Lower leg skin (tissue), 4 donors: ENCODE measurements at regions not wholly inside any gene's neighbourhood (a gene's known extent, or its start where the extent isn't known, plus 50 kb on each side); places are given as distances from the start of the nearest gene placed in this dataset.

ENCODE experiments used
- DNase-seq, 2 donors: peaks; one replicate each; pipeline ENCODE4 v3.0.0-alpha.2; 2019; ENCODE audit warnings: low spot score in 2 of 2
- H3K4me3 ChIP-seq: fragments of 200-600 bp; sonication (generic); 2 replicates; pipeline ENCODE4 v1.5.1; 2017; ENCODE audit warnings: mild to moderate bottlenecking, low read depth; ENCODE audit not compliant: poor library complexity, severe bottlenecking
- CTCF ChIP-seq, 3 donors: fragments of 450-650 bp; IDR thresholded peaks; one replicate each; pipeline ENCODE4 v1.5.1; 2016; ENCODE audit warnings: antibody characterized with exemption in 3 of 3, mild to moderate bottlenecking in 3 of 3, moderate library complexity in 2 of 3
- POLR2A ChIP-seq, 2 donors: fragments of 450-650 bp; IDR thresholded peaks; one replicate each; pipeline ENCODE4 v1.6.1; 2016 to 2017; ENCODE audit warnings: antibody characterized with exemption in 2 of 2, mild to moderate bottlenecking in 1 of 2, moderate library complexity in 1 of 2
- WGBS, 2 donors: methylation state at CpG; one replicate each; pipeline ENCODE4 v1.1.5; 2018; 5-methylcytosine and 5-hydroxymethylcytosine counted together
- intact Hi-C: fragments of 100-400 bp; cut with DNase I; formaldehyde crosslinking; loops from one replicate; pipeline ENCODE4 v1.15.0; 2023; ENCODE audit warnings: low total_unique reads

GRCh38 chr7:53087274-53087673 lies 51.8 kb downstream of the POM121L12 start:
- no peak overlapping the region for H3K4me3 ChIP-seq
- intact Hi-C loops, result no loop called here
- 87 to 90% methylated on average over 14 to 17 of the region's 17 CpGs for WGBS, 2 donors
- TF ChIP-seq POLR2A (IDR thresholded peaks at IDR 0.05) (no peak), CTCF (IDR thresholded peaks at IDR 0.05) (no peak)
- DNase-seq, result no peak

GRCh38 chr7:53094191-53094590 lies 58.8 kb downstream of the POM121L12 start:
- 78 to 83% methylated on average over 3 of the region's 3 CpGs for WGBS, 2 donors
- H3K4me3 ChIP-seq, result no peak overlapping the region
- intact Hi-C loops, result no loop called here
- no peak for TF ChIP-seq CTCF (IDR thresholded peaks at IDR 0.05)
- TF ChIP-seq POLR2A (IDR thresholded peaks at IDR 0.05), result no peak
- DNase-seq, result no peak

- TF ChIP-seq POLR2A (IDR thresholded peaks at IDR 0.05), result no peak
- TF ChIP-seq CTCF (IDR thresholded peaks at IDR 0.05), result no peak
- 76 to 77% methylated on average over 2 of the region's 2 CpGs for WGBS, 2 donors
- no peak overlapping the region for H3K4me3 ChIP-seq
- DNase-seq, result no peak
- intact Hi-C loops, result no loop called here
Observed at GRCh38 chr7:53094827-53095226, 59.4 kb downstream of the POM121L12 start.

- no peak overlapping the region for H3K4me3 ChIP-seq
- intact Hi-C loops, result no loop called here
- TF ChIP-seq CTCF (IDR thresholded peaks at IDR 0.05) (no peak), POLR2A (IDR thresholded peaks at IDR 0.05) (no peak)
- no peak for DNase-seq
- WGBS, 2 donors, result 44 to 61% methylated on average over 3 of the region's 3 CpGs
Observed at GRCh38 chr7:53095731-53096501, 60.5 kb downstream of the POM121L12 start.

GRCh38 chr7:53100091-53100490 lies 64.7 kb downstream of the POM121L12 start:
- H3K4me3 ChIP-seq, result no peak overlapping the region
- intact Hi-C loops, result no loop called here
- DNase-seq, result no peak
- WGBS, 2 donors, result 60 to 65% methylated on average over 4 of the region's 4 CpGs
- no peak for TF ChIP-seq CTCF (IDR thresholded peaks at IDR 0.05)
- no peak for TF ChIP-seq POLR2A (IDR thresholded peaks at IDR 0.05)

- WGBS, 2 donors, result 51 to 52% methylated on average over 7 of the region's 7 CpGs
- no peak overlapping the region for H3K4me3 ChIP-seq
- TF ChIP-seq CTCF (IDR thresholded peaks at IDR 0.05) (no peak), POLR2A (IDR thresholded peaks at IDR 0.05) (no peak)
- intact Hi-C loops, result no loop called here
- no peak for DNase-seq
Observed at GRCh38 chr7:53101026-53101425, 65.6 kb downstream of the POM121L12 start.
